CD14-positive monocyte (primary cell): ENCODE measurements at regions not wholly inside any gene's neighbourhood (a gene's known extent, or its start where the extent isn't known, plus 50 kb on each side); places are given as distances from the start of the nearest gene placed in this dataset.

ENCODE experiments used
- DNase-seq, 3 donors: peaks; one replicate each; pipeline ENCODE4 v3.0.0-alpha.2; 2011 to 2022
- H2AFZ ChIP-seq: 2 replicates; pipeline ENCODE4 v1.6.0; 2012; ENCODE audit warnings: mild to moderate bottlenecking, low read depth, low read length, inconsistent platforms; ENCODE audit not compliant: insufficient read depth, poor library complexity, severe bottlenecking
- H3K27ac ChIP-seq, 2 donors: 1 replicate in 1 of 2; 2 replicates in 1 of 2; pipeline ENCODE4 v1.5.1; 2012 to 2013; ENCODE audit warnings: low read length in 2 of 2, control low read depth in 1 of 2, inconsistent platforms in 1 of 2, low read depth in 1 of 2, mild to moderate bottlenecking in 1 of 2
- H3K27me3 ChIP-seq, 2 donors: one replicate each; pipeline versions ENCODE4 v1.6.0 to v1.6.1; 2011 to 2013; ENCODE audit warnings: low read length in 2 of 2; ENCODE audit not compliant: control insufficient read depth in 2 of 2, insufficient read depth in 2 of 2
- H3K36me3 ChIP-seq, 2 donors: replicated peaks in 1 of 2; 1 replicate in 1 of 2; 2 replicates in 1 of 2; pipeline versions ENCODE4 v1.5.1 to v1.6.1; 2012 to 2013; ENCODE audit warnings: low read length in 2 of 2, control low read depth in 1 of 2, inconsistent platforms in 1 of 2, mild to moderate bottlenecking in 1 of 2; ENCODE audit not compliant: insufficient read depth in 2 of 2, control insufficient read depth in 1 of 2
- H3K4me1 ChIP-seq, 2 donors: 1 replicate in 1 of 2; 2 replicates in 1 of 2; pipeline versions ENCODE4 v1.5.1 to v1.6.1; 2012 to 2013; ENCODE audit warnings: low read length in 2 of 2, control low read depth in 1 of 2, inconsistent platforms in 1 of 2, mild to moderate bottlenecking in 1 of 2, moderate library complexity in 1 of 2; ENCODE audit not compliant: insufficient read depth in 2 of 2, control insufficient read depth in 1 of 2
- H3K4me2 ChIP-seq: replicated peaks from 2 replicates; pipeline ENCODE3; 2012; ENCODE audit warnings: low read length, moderate library complexity, mild to moderate bottlenecking; ENCODE audit not compliant: poor library complexity, severe bottlenecking; ENCODE audit errors: extremely low read depth
- H3K4me3 ChIP-seq, 3 experiments: fragments of 200-600 bp in 1 of 3; sonication (generic) in 1 of 3; replicated peaks in 1 of 3; 1 replicate in 2 of 3; 2 replicates in 1 of 3; pipeline ENCODE4 v1.5.1; 2011 to 2013; ENCODE audit warnings: low read length in 3 of 3, mild to moderate bottlenecking in 3 of 3, control low read depth in 2 of 3, low read depth in 2 of 3, inconsistent platforms in 1 of 3, moderate library complexity in 1 of 3
- H3K79me2 ChIP-seq: 2 replicates; pipeline ENCODE4 v1.6.0; 2012; ENCODE audit warnings: mild to moderate bottlenecking, control low read depth, inconsistent platforms, low read length, moderate library complexity; ENCODE audit not compliant: insufficient read depth
- H3K9ac ChIP-seq: 2 replicates; pipeline ENCODE4 v1.6.0; 2017; ENCODE audit warnings: low read length, mild to moderate bottlenecking; ENCODE audit not compliant: insufficient read depth, poor library complexity, severe bottlenecking
- H3K9me3 ChIP-seq, 2 donors: replicated peaks in 1 of 2; 1 replicate in 1 of 2; 2 replicates in 1 of 2; pipeline versions ENCODE4 v1.5.1 to v1.6.1; 2012 to 2013; ENCODE audit warnings: low read length in 2 of 2, control low read depth in 1 of 2; ENCODE audit not compliant: control insufficient read depth in 1 of 2, insufficient read depth in 1 of 2
- H4K20me1 ChIP-seq: 2 replicates; pipeline ENCODE4 v1.6.0; 2012; ENCODE audit warnings: mild to moderate bottlenecking, low read length, control low read depth, moderate library complexity; ENCODE audit not compliant: insufficient read depth
- H3K27ac Mint-ChIP-seq, 7 donors: one replicate each; pipeline ENCODE4 v1.8.0; 2020; ENCODE audit warnings: mild to moderate bottlenecking in 7 of 7, mixed read lengths in 7 of 7, moderate library complexity in 6 of 7, inconsistent platforms in 2 of 7
- H3K27me3 Mint-ChIP-seq, 3 donors: one replicate each; pipeline ENCODE4 v1.8.0; 2021 to 2022; ENCODE audit warnings: low read depth in 3 of 3, mild to moderate bottlenecking in 3 of 3, mixed read lengths in 3 of 3, moderate library complexity in 3 of 3, inconsistent platforms in 1 of 3
- H3K36me3 Mint-ChIP-seq, 2 donors: one replicate each; pipeline ENCODE4 v1.8.0; 2020; ENCODE audit warnings: mixed read lengths in 2 of 2, inconsistent platforms in 1 of 2, mild to moderate bottlenecking in 1 of 2
- H3K4me1 Mint-ChIP-seq: one replicate; pipeline ENCODE4 v1.8.0; 2020; ENCODE audit warnings: mild to moderate bottlenecking, mixed read lengths
- H3K4me3 Mint-ChIP-seq, 2 donors: one replicate each; pipeline ENCODE4 v1.8.0; 2020; ENCODE audit warnings: mild to moderate bottlenecking in 2 of 2, mixed read lengths in 2 of 2, moderate library complexity in 1 of 2
- H3K9me3 Mint-ChIP-seq, 7 donors: one replicate each; pipeline ENCODE4 v1.8.0; 2020 to 2022; ENCODE audit warnings: mixed read lengths in 7 of 7, mild to moderate bottlenecking in 6 of 7, moderate library complexity in 6 of 7, inconsistent platforms in 2 of 7
- WGBS: methylation state at CpG from one replicate; pipeline ENCODE4 v1.1.5; 2013; ENCODE audit warnings: missing lambda C conversion rate; ENCODE audit not compliant: insufficient coverage; 5-methylcytosine and 5-hydroxymethylcytosine counted together
- intact Hi-C, 2 donors: fragments of 100-400 bp; cut with micrococcal nuclease; formaldehyde crosslinking; loops; one replicate each; pipeline versions ENCODE4 v1.15.0 to v1.15.1; 2023
- TF ChIP-seq, protein P1 (sequence below): fragments of 200-600 bp; IDR thresholded peaks from one replicate; pipeline ENCODE4 v1.8.0; 2022; ENCODE audit warnings: antibody characterized with exemption, mild to moderate bottlenecking

DNA sequence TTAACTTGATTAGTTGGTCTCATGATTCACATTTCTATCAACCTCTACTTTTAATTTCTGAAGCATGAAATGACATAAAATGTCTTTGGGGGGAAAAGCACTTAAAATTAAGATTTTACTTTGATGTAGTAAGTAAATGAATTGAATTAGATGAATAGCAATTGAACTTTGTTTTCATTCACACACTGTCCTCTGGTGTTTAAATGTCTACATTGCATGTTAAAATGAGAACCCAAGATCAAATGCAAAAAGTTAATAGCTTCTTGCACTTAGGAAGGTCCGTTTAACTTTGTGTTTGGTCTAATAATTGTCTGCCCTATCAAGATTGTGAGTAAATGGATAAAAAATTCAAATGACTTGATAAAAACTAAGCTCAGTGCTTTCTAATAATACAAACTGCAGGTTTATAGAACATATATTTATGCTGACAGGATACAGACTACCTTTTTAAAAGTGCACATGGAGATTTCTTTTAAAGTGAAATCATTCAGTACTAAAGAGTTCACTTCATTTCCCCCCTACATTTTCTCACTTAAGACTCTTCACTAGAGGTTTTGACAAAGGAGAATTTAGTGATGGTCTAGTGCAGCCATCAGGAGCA lies 156.2 kb upstream of the NABP1 start:
- no peak overlapping the region for H3K27ac Mint-ChIP-seq
- H4K20me1 ChIP-seq = no peaks in the 10 kb centered on the region
- DNase-seq = peak in 1 of 3 donors; percentile 36
- H3K4me3 ChIP-seq = no peak overlapping the region
- H3K79me2 ChIP-seq = no peaks in the 10 kb centered on the region
- H2AFZ ChIP-seq = no peak overlapping the region
- H3K9me3 Mint-ChIP-seq = no peaks in the 10 kb centered on the region
- TF ChIP-seq, protein P1, sequence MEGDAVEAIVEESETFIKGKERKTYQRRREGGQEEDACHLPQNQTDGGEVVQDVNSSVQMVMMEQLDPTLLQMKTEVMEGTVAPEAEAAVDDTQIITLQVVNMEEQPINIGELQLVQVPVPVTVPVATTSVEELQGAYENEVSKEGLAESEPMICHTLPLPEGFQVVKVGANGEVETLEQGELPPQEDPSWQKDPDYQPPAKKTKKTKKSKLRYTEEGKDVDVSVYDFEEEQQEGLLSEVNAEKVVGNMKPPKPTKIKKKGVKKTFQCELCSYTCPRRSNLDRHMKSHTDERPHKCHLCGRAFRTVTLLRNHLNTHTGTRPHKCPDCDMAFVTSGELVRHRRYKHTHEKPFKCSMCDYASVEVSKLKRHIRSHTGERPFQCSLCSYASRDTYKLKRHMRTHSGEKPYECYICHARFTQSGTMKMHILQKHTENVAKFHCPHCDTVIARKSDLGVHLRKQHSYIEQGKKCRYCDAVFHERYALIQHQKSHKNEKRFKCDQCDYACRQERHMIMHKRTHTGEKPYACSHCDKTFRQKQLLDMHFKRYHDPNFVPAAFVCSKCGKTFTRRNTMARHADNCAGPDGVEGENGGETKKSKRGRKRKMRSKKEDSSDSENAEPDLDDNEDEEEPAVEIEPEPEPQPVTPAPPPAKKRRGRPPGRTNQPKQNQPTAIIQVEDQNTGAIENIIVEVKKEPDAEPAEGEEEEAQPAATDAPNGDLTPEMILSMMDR = peak; percentile 76
- peaks cover 1% of the 10 kb centered on the region for H3K4me1 Mint-ChIP-seq
- no peaks in the 10 kb centered on the region for H3K36me3 Mint-ChIP-seq
- H3K4me2 ChIP-seq = no peak overlapping the region
- no CpG with 5 or more reads among the region's 1 CpG for WGBS
- H3K27ac ChIP-seq = no peak overlapping the region
- no peaks in the 10 kb centered on the region for H3K4me1 ChIP-seq
- H3K9me3 ChIP-seq = no peaks in the 10 kb centered on the region
- H3K9ac ChIP-seq = no peak overlapping the region
- no peak overlapping the region for H3K4me3 Mint-ChIP-seq
- no peaks in the 10 kb centered on the region for H3K27me3 ChIP-seq
- H3K36me3 ChIP-seq = no peaks in the 10 kb centered on the region
- intact Hi-C loops = no loop called here
- H3K27me3 Mint-ChIP-seq = peaks cover 0 to 3% (median 0%) of the 10 kb centered on the region in 3 donors

DNA sequence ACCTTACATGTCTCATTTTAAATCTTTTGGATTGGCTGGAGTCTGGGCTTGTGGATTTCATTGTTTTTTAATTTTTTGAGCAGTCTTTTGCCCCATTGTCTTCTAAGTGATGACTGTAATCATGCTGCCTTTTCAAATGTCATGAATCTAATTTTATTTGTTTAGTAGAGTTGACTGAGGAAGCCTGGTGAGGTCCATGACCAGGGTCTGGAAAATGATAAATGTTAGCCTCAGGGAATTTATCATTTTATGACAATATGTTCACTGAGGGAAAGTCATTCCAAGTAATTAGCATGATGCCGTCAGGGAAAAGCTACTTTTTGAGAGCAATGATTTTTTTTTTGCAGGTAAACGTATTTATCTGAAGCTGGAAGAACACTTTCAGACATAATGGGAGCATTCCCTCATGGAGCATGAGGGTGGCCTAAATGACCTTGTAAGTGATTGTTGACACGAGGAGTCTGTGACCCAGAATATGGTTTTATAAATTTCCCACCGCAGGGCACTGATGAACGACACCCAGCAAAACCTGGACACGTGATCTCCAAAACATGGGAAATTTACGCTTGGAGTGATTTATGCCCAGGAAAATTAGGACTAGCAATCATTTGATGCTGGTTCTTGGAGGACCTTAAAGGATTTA lies 155.3 kb upstream of the NABP1 start:
- H3K9ac ChIP-seq = no peak overlapping the region
- H2AFZ ChIP-seq = no peak overlapping the region
- H3K36me3 ChIP-seq = no peaks in the 10 kb centered on the region
- no peaks in the 10 kb centered on the region for H3K9me3 ChIP-seq
- no peaks in the 10 kb centered on the region for H3K4me1 ChIP-seq
- Mint-ChIP-seq H3K4me3 (no peak overlapping the region), H3K27ac (no peak overlapping the region), H3K27me3 (peaks cover 0 to 3% (median 0%) of the 10 kb centered on the region in 3 donors), H3K9me3 (no peaks in the 10 kb centered on the region), H3K36me3 (no peaks in the 10 kb centered on the region), H3K4me1 (peaks cover 1% of the 10 kb centered on the region)
- no peak overlapping the region for H3K27ac ChIP-seq
- intact Hi-C loops = no loop called here
- TF ChIP-seq, protein P1 = no peak
- H3K27me3 ChIP-seq = no peaks in the 10 kb centered on the region
- DNase-seq = no peak
- H3K4me3 ChIP-seq = no peak overlapping the region
- H3K79me2 ChIP-seq = no peaks in the 10 kb centered on the region
- 94% methylated on average over 3 of the region's 7 CpGs for WGBS
- H4K20me1 ChIP-seq = no peaks in the 10 kb centered on the region
- no peak overlapping the region for H3K4me2 ChIP-seq
